Transverse colon (tissue), 4 donors: ENCODE measurements at regions not wholly inside any gene's neighbourhood (a gene's known extent, or its start where the extent isn't known, plus 50 kb on each side); places are given as distances from the start of the nearest gene placed in this dataset.

Experiments
- DNase-seq: peaks from one replicate; pipeline ENCODE4 v3.0.0-alpha.2; 2019
- H3K27ac ChIP-seq, 4 donors: fragments of 200-600 bp; sonication (generic); 2 replicates each; pipeline ENCODE4 v1.5.1; 2016 to 2018; ENCODE audit warnings: inconsistent platforms in 4 of 4
- H3K27me3 ChIP-seq: fragments of 200-600 bp; sonication (generic); 2 replicates; pipeline ENCODE4 v1.5.1; 2017; ENCODE audit warnings: inconsistent platforms
- H3K36me3 ChIP-seq, 4 donors: fragments of 200-600 bp; sonication (generic); 2 replicates each; pipeline ENCODE4 v1.5.1; 2017 to 2019; ENCODE audit warnings: inconsistent platforms in 4 of 4
- H3K4me1 ChIP-seq, 4 donors: fragments of 200-600 bp; sonication (generic); 2 replicates each; pipeline ENCODE4 v1.5.1; 2017 to 2020; ENCODE audit warnings: inconsistent platforms in 4 of 4
- H3K4me3 ChIP-seq, 4 donors: fragments of 200-600 bp; sonication (generic); 1 replicate in 1 of 4; 2 replicates in 3 of 4; pipeline versions ENCODE4 v1.5.1 to v1.6.1; 2017 to 2019; ENCODE audit warnings: inconsistent platforms in 4 of 4
- H3K9me3 ChIP-seq, 2 donors: fragments of 200-600 bp; sonication (generic); 2 replicates each; pipeline ENCODE4 v1.5.1; 2017 to 2019; ENCODE audit warnings: inconsistent platforms in 2 of 2
- EP300 ChIP-seq: sonication (generic); formaldehyde crosslinking; IDR thresholded peaks from one replicate; pipeline ENCODE4 v1.6.1; 2017; ENCODE audit warnings: antibody characterized with exemption, low read depth
- POLR2A ChIP-seq: fragments of 450-650 bp; IDR thresholded peaks from one replicate; pipeline ENCODE4 v1.6.1; 2016; ENCODE audit warnings: antibody characterized with exemption, mild to moderate bottlenecking, moderate library complexity
- POLR2AphosphoS5 ChIP-seq, 3 donors: sonication (generic); formaldehyde crosslinking; IDR thresholded peaks; one replicate each; pipeline ENCODE4 v1.6.1; 2016; ENCODE audit warnings: antibody characterized with exemption in 3 of 3
- WGBS, 2 donors: methylation state at CpG; one replicate each; pipeline ENCODE4 v1.1.5; 2018; ENCODE audit warnings: low coverage in 1 of 2; 5-methylcytosine and 5-hydroxymethylcytosine counted together
- in situ Hi-C, 4 donors: fragments of 200-750 bp; cut with MboI; loops; one replicate each; pipeline versions ENCODE4 v1.15.0 to v1.15.1; 2017; ENCODE audit warnings: low sequenced_read_pairs in 3 of 4, low pct_ligation_motif_present in 1 of 4, low pct_unique_long_range_greater_than_20kb in 1 of 4
- intact Hi-C: fragments of 100-400 bp; cut with DNase I; formaldehyde crosslinking; loops from one replicate; pipeline ENCODE4 v1.15.1; 2023; ENCODE audit warnings: low total_unique reads
- TF ChIP-seq, protein P1 (sequence below), 5 experiments: fragments of 200-600 bp in 3 of 5; fragments of 450-650 bp in 2 of 5; sonication (generic) in 3 of 5; IDR thresholded peaks; 1 replicate in 2 of 5; 2 replicates in 3 of 5; pipeline ENCODE4 v1.5.1; 2016 to 2017; ENCODE audit warnings: antibody characterized with exemption in 5 of 5, inconsistent platforms in 3 of 5, mild to moderate bottlenecking in 2 of 5, moderate library complexity in 1 of 5

DNA sequence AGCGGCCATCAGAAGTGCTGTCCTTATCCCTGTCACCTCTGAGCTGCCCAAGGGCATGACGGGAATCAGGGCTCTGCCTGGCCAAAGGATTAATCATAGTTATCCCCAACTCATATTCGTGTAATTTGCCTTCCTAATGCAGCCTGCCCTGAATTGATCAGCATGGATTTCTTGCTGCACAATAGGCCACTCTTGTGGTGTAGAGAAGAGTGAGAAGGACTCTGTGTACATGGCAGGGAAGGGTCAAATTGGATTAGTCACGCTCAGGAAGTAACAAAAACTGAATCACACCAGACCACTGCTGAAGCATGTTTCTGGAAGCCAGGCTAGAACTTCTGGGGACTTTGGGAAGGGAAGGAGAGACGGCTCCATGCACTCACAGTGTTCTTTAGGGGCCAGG is 227.0 kb downstream of the BUB3 start:
- H3K27ac ChIP-seq, result no peak overlapping the region
- in situ Hi-C loops, result no loop called here
- H3K9me3 ChIP-seq, result peaks cover 0 to 3% of the 10 kb centered on the region in 2 donors
- intact Hi-C loops, result no loop called here
- TF ChIP-seq POLR2A (no peak), POLR2AphosphoS5 (IDR thresholded peaks at IDR 0.05) (no peak), EP300 (no peak)
- TF ChIP-seq, protein P1, sequence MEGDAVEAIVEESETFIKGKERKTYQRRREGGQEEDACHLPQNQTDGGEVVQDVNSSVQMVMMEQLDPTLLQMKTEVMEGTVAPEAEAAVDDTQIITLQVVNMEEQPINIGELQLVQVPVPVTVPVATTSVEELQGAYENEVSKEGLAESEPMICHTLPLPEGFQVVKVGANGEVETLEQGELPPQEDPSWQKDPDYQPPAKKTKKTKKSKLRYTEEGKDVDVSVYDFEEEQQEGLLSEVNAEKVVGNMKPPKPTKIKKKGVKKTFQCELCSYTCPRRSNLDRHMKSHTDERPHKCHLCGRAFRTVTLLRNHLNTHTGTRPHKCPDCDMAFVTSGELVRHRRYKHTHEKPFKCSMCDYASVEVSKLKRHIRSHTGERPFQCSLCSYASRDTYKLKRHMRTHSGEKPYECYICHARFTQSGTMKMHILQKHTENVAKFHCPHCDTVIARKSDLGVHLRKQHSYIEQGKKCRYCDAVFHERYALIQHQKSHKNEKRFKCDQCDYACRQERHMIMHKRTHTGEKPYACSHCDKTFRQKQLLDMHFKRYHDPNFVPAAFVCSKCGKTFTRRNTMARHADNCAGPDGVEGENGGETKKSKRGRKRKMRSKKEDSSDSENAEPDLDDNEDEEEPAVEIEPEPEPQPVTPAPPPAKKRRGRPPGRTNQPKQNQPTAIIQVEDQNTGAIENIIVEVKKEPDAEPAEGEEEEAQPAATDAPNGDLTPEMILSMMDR (IDR thresholded peaks at IDR 0.05), result no peak
- WGBS, 2 donors, result 69% methylated on average over 5 of the region's 5 CpGs; no CpG with 5 or more reads in 1 of the 2 donors
- no peak for DNase-seq
- H3K27me3 ChIP-seq, result no peaks in the 10 kb centered on the region
- H3K36me3 ChIP-seq, result no peaks in the 10 kb centered on the region
- H3K4me3 ChIP-seq, result no peak overlapping the region
- peaks cover 0 to 4% (median 0%) of the 10 kb centered on the region in 4 donors for H3K4me1 ChIP-seq

DNA sequence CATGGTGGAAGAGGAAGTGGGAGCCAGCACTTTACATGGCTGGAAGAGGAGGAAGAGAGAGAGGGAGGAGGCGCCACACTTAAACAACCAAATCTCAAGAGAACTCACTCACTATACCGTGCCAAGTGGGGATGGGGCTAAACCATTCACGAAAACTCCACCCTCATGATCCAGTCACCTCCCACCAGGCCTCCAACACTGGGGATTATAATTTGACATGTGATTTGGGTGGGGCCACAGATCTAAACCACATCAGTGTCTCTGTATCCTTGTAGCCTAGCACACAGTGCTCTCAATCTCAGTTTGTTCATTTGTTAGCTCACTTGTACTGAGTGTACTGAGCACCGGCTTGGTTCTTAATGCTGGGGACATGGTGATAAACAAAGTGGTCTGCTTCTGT is 228.3 kb downstream of the BUB3 start:
- WGBS, 2 donors, result 70 to 76% methylated on average over 2 to 4 of the region's 4 CpGs
- no peaks in the 10 kb centered on the region for H3K27me3 ChIP-seq
- H3K4me3 ChIP-seq, result no peak overlapping the region
- peaks cover 0 to 4% (median 0%) of the 10 kb centered on the region in 4 donors for H3K4me1 ChIP-seq
- no peaks in the 10 kb centered on the region for H3K36me3 ChIP-seq
- H3K27ac ChIP-seq, result no peak overlapping the region
- TF ChIP-seq EP300 (no peak), POLR2A (no peak), POLR2AphosphoS5 (IDR thresholded peaks at IDR 0.05) (no peak)
- TF ChIP-seq, protein P1 (IDR thresholded peaks at IDR 0.05), result no peak
- peaks cover 0 to 3% of the 10 kb centered on the region in 2 donors for H3K9me3 ChIP-seq
- in situ Hi-C loops (no loop called here), intact Hi-C loops (no loop called here)
- DNase-seq, result no peak

DNA sequence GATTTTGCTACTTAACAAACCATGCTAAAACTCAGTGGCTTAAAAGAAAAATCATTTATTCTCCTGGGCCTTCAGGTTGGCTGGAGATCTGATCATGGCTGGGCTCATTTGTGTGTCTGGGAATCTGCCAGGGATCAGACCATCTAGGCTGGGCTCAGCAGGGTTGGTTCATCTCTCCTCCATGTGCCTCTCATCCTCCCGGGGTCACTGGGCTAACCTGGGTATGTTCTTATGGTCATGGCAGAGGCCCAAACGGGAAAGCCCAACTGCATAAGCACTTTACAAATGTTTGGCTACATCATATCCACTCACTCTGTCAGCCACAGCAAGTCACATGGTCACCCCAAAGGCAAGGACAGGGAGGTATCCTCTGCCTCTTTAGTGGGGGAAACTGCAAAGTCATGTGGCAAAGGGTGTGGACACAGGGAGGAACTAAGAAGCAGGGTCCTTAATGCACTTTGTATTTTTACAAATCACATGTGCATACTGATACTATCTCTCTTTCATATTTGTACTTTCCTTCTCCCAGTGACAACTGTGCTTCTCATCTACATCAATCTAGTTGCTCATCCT is 231.4 kb downstream of the BUB3 start:
- Histone ChIP-seq H3K27ac (no peak overlapping the region), H3K27me3 (no peaks in the 10 kb centered on the region), H3K4me3 (no peak overlapping the region), H3K4me1 (no peaks in the 10 kb centered on the region), H3K9me3 (peaks cover 0 to 3% of the 10 kb centered on the region in 2 donors), H3K36me3 (no peaks in the 10 kb centered on the region)
- DNase-seq, result no peak
- in situ Hi-C loops (no loop called here), intact Hi-C loops (no loop called here)
- WGBS, 2 donors, result 88% methylated on average over 2 of the region's 2 CpGs; no CpG with 5 or more reads in 1 of the 2 donors
- TF ChIP-seq, protein P1 (IDR thresholded peaks at IDR 0.05), result no peak
- no peak for TF ChIP-seq POLR2A
- no peak for TF ChIP-seq EP300
- TF ChIP-seq POLR2AphosphoS5 (IDR thresholded peaks at IDR 0.05), result no peak

DNA sequence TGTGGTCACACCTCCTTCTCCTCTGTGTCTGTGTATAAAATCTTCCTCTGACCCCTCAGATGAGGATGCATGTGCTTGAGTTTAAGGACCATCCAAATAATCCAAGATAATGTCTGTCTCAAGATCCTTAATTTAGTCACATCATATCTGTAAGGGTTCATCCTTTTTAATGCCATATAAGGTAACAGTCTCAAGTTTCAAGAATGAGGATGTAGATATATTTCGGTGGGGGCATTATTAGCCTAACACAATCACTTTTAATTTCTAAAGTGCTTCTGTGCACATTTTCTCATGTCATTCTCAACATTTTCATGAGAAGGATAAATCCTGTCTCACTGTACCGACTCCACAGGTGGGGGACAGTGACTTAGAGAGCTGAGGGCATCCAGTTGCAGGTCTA is 235.3 kb downstream of the BUB3 start:
- intact Hi-C loops (no loop called here), in situ Hi-C loops (no loop called here)
- no peak for DNase-seq
- Histone ChIP-seq H3K4me1 (no peaks in the 10 kb centered on the region), H3K9me3 (peaks cover 0 to 3% of the 10 kb centered on the region in 2 donors), H3K27me3 (no peaks in the 10 kb centered on the region), H3K27ac (no peak overlapping the region), H3K36me3 (no peaks in the 10 kb centered on the region), H3K4me3 (no peak overlapping the region)
- WGBS, 2 donors, result 80 to 90% methylated on average over 2 of the region's 2 CpGs
- no peak for TF ChIP-seq POLR2A
- TF ChIP-seq EP300, result no peak
- TF ChIP-seq, protein P1 (IDR thresholded peaks at IDR 0.05), result no peak
